Type B pancreatic cell (in vitro differentiated cells): ENCODE measurements at regions not wholly inside any gene's neighbourhood (a gene's known extent, or its start where the extent isn't known, plus 50 kb on each side); places are given as distances from the start of the nearest gene placed in this dataset.
A peak's percentile ranks its signal among the peaks of the same experiment; 100 is the strongest.

Experiments used
- DNase-seq: peaks from one replicate; pipeline ENCODE4 v3.0.0; 2021; ENCODE audit warnings: mixed read lengths; ENCODE audit not compliant: unreplicated experiment; ENCODE audit errors: extremely low spot score
- H3K27ac Mint-ChIP-seq: 2 replicates; pipeline ENCODE4 v1.8.0; 2021; ENCODE audit warnings: mild to moderate bottlenecking, mixed read lengths
- H3K27me3 Mint-ChIP-seq: 2 replicates; pipeline ENCODE4 v1.8.0; 2021; ENCODE audit warnings: mixed read lengths
- H3K36me3 Mint-ChIP-seq: 2 replicates; pipeline ENCODE4 v1.8.0; 2021; ENCODE audit warnings: mixed read lengths
- H3K4me1 Mint-ChIP-seq: one replicate; pipeline ENCODE4 v1.8.0; 2021; ENCODE audit warnings: mixed read lengths; ENCODE audit not compliant: unreplicated experiment
- H3K4me3 Mint-ChIP-seq: 2 replicates; pipeline ENCODE4 v1.8.0; 2021; ENCODE audit warnings: mild to moderate bottlenecking, mixed read lengths
- H3K9me3 Mint-ChIP-seq: 2 replicates; pipeline ENCODE4 v1.8.0; 2021; ENCODE audit warnings: mixed read lengths
- TF ChIP-seq, protein P1 (sequence below): fragments of 200-600 bp; sonication (generic); conservative IDR thresholded peaks from 2 replicates; pipeline ENCODE4 v1.5.0; 2021; ENCODE audit warnings: antibody characterized with exemption, mild to moderate bottlenecking

DNA sequence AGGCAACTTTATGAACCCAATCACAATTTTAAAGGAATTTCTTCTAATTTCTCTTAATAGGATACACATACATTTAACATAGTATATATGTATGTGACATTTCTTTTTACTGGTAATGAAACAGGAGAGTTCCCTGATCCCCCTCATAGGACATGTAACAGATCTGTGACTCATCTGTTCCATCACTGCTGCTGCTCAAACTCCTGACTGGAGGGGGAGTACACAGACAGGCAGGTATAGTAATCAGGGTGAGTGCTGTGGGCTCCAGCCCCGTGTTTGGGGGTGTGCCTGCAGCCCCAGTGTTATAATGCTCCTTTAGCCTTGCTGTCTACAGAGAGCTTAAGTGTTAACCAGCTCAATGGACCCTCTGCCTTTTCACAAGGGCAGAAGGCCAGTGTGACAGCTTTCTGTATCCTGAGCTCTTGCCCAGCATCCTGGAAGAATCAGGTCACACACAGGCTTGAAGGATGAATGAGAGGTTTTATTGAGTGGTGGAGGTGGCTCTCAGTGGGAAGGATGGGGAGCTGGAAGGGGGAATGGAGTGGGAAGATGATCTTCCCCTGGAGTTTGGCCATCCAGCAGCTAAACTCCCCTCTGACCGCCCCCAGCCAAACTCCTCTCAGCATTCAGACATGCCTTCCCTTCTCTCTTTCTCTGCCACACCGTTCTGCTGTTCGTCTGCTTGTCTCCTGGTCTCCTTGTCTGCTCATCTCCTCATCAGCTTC, 161.3 kb downstream of the ZNF608 start:
- no peak overlapping the region for H3K4me3 Mint-ChIP-seq
- peaks cover 34% of the 10 kb centered on the region for H3K4me1 Mint-ChIP-seq
- H3K27ac Mint-ChIP-seq = no peak overlapping the region
- TF ChIP-seq, protein P1, sequence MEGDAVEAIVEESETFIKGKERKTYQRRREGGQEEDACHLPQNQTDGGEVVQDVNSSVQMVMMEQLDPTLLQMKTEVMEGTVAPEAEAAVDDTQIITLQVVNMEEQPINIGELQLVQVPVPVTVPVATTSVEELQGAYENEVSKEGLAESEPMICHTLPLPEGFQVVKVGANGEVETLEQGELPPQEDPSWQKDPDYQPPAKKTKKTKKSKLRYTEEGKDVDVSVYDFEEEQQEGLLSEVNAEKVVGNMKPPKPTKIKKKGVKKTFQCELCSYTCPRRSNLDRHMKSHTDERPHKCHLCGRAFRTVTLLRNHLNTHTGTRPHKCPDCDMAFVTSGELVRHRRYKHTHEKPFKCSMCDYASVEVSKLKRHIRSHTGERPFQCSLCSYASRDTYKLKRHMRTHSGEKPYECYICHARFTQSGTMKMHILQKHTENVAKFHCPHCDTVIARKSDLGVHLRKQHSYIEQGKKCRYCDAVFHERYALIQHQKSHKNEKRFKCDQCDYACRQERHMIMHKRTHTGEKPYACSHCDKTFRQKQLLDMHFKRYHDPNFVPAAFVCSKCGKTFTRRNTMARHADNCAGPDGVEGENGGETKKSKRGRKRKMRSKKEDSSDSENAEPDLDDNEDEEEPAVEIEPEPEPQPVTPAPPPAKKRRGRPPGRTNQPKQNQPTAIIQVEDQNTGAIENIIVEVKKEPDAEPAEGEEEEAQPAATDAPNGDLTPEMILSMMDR = no peak
- H3K36me3 Mint-ChIP-seq = peaks cover 8% of the 10 kb centered on the region
- no peak for DNase-seq
- peaks cover 4% of the 10 kb centered on the region for H3K9me3 Mint-ChIP-seq
- H3K27me3 Mint-ChIP-seq = no peaks in the 10 kb centered on the region

GRCh38 chr5:124583469-124584350, 162.7 kb downstream of the ZNF608 start:
- Mint-ChIP-seq H3K4me3 (no peak overlapping the region), H3K4me1 (peaks cover 39% of the 10 kb centered on the region), H3K9me3 (peaks cover 4% of the 10 kb centered on the region), H3K27me3 (no peaks in the 10 kb centered on the region), H3K27ac (peak overlapping the region; percentile 44), H3K36me3 (peaks cover 5% of the 10 kb centered on the region)
- DNase-seq = no peak
- TF ChIP-seq, protein P1 = no peak

DNA sequence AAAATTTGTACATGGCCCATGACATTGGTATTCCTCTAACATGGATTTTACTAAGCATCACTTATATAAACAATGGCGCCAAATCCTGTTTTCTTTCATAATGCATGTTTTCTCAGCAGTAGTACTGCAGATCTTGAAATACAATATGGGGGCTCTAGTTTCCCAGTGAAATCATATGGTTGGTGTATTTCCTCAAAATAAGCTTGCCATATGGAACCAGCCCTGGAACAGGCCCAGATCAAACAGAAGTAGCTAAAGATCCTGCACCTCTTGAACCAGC, 163.9 kb downstream of the ZNF608 start:
- Mint-ChIP-seq H3K4me3 (peak overlapping the region; percentile 5), H3K27ac (no peak overlapping the region), H3K27me3 (no peaks in the 10 kb centered on the region), H3K36me3 (peaks cover 1% of the 10 kb centered on the region), H3K9me3 (peaks cover 4% of the 10 kb centered on the region), H3K4me1 (peaks cover 42% of the 10 kb centered on the region)
- TF ChIP-seq, protein P1 = no peak
- DNase-seq = no peak

DNA sequence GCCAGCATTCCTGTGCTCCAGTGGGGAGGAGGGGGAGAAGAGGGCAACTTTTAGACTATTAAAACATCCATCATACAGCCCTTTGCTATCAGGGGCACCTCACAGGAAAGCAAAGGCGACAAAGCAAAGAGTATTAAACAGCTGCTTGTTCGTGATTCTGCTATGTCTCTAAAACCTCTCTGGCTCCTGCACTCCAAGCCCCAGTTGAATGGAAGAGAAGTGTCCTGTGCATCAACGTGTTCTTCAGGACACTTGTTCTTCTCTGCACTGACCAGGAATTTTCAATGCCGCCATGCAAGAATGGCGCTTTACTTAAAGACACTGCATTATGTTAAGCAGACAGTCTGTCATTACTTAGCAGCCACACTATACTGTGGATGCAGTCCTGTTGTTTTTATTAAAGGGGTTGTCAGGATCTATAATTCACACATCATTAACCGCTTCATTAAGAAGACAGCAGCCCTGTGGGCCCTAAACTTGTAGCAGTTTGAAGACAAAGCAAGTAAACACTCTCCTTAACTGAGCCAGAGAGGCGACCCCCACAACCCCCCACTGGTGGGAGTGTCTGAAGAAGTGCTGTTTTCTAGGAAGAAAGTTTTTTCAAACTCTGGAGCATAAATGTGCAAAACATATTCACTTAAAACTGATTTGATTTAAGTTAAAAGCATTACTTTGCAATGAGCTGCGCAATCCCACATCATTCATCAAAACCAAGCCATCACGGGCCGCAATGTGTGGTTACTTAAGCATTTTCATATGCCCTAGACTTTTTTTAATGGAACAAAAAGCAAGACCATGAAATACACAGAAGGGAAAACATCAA, 164.5 kb downstream of the ZNF608 start:
- peaks cover 42% of the 10 kb centered on the region for H3K4me1 Mint-ChIP-seq
- H3K36me3 Mint-ChIP-seq = no peaks in the 10 kb centered on the region
- no peak for DNase-seq
- no peaks in the 10 kb centered on the region for H3K27me3 Mint-ChIP-seq
- peak overlapping the region; percentile 5 for H3K4me3 Mint-ChIP-seq
- H3K27ac Mint-ChIP-seq = peak overlapping the region; percentile 30
- peaks cover 4% of the 10 kb centered on the region for H3K9me3 Mint-ChIP-seq
- TF ChIP-seq, protein P1 = no peak

- TF ChIP-seq, protein P1 = no peak
- no peaks in the 10 kb centered on the region for H3K27me3 Mint-ChIP-seq
- H3K9me3 Mint-ChIP-seq = peaks cover 4% of the 10 kb centered on the region
- DNase-seq = peak; percentile 68
- peak overlapping the region; percentile 5 for H3K4me3 Mint-ChIP-seq
- H3K36me3 Mint-ChIP-seq = no peaks in the 10 kb centered on the region
- peak overlapping the region; percentile 30 for H3K27ac Mint-ChIP-seq
- H3K4me1 Mint-ChIP-seq = peaks cover 47% of the 10 kb centered on the region
Observed at GRCh38 chr5:124580925-124581737, 165.3 kb downstream of the ZNF608 start.
